HTR-8/SVneo (cell line): ENCODE measurements at regions not wholly inside any gene's neighbourhood (a gene's known extent, or its start where the extent isn't known, plus 50 kb on each side); places are given as distances from the start of the nearest gene placed in this dataset.
"Not testable (repeated sequence)": the region's sequence is repeated elsewhere in the genome, so short reads cannot be mapped to it uniquely, and the experiment has no call there.

Experiments used
- DNase-seq: peaks from one replicate; pipeline ENCODE4 v3.0.0; 2011; ENCODE audit warnings: low spot score, mixed read lengths; ENCODE audit not compliant: insufficient read length
- FAIRE-seq: peaks from 2 replicates; lab custom pipeline; 2011; peaks lifted over from hg19 to GRCh38; lab: Jason Lieb, UNC

- DNase-seq: no peak
Measured at GRCh38 chr2:128413718-128414341, 95.2 kb upstream of the HS6ST1 start.

GRCh38 chr2:128414351-128414750, 95.7 kb upstream of the HS6ST1 start:
- DNase-seq: no peak
- FAIRE-seq: no peak

More at GRCh38 chr2:128413718-128414341, 95.2 kb upstream of the HS6ST1 start:
- FAIRE-seq: no peak

GRCh38 chr2:128414946-128415778, 96.5 kb upstream of the HS6ST1 start:
- DNase-seq (no peak), FAIRE-seq (no peak)

- FAIRE-seq (no peak), DNase-seq (no peak)
Measured at GRCh38 chr2:128415779-128416061, 97.1 kb upstream of the HS6ST1 start.

GRCh38 chr2:128416109-128416785, 97.6 kb upstream of the HS6ST1 start:
- no peak for DNase-seq
- no peak for FAIRE-seq

GRCh38 chr2:128416806-128417205, 98.1 kb upstream of the HS6ST1 start:
- no peak for DNase-seq
- FAIRE-seq: no peak

- FAIRE-seq, DNase-seq: not testable (repeated sequence)
Measured at GRCh38 chr2:128417264-128417663, 98.6 kb upstream of the HS6ST1 start.

- DNase-seq: no peak
- no peak for FAIRE-seq
Measured at GRCh38 chr2:128420131-128420530, 101.5 kb upstream of the HS6ST1 start.

- FAIRE-seq: no peak
Measured at GRCh38 chr2:128420776-128421175, 102.1 kb upstream of the HS6ST1 start.

GRCh38 chr2:128421286-128421685, 102.6 kb upstream of the HS6ST1 start:
- DNase-seq (no peak), FAIRE-seq (no peak)

More at GRCh38 chr2:128420776-128421175, 102.1 kb upstream of the HS6ST1 start:
- DNase-seq: no peak

- FAIRE-seq: no peak
- DNase-seq: no peak
Measured at GRCh38 chr2:128421861-128422311, 103.2 kb upstream of the HS6ST1 start.

GRCh38 chr2:128422571-128422970, 103.9 kb upstream of the HS6ST1 start:
- DNase-seq (peak; percentile 28), FAIRE-seq (no peak)

- DNase-seq (no peak), FAIRE-seq (no peak)
Measured at GRCh38 chr2:128423788-128424165, 105.1 kb upstream of the HS6ST1 start.

GRCh38 chr2:128424406-128425171, 105.9 kb upstream of the HS6ST1 start:
- DNase-seq (no peak), FAIRE-seq (no peak)

- no peak for FAIRE-seq
- no peak for DNase-seq
Measured at GRCh38 chr2:128425216-128425615, 106.5 kb upstream of the HS6ST1 start.

GRCh38 chr2:128425731-128426620, 107.3 kb upstream of the HS6ST1 start:
- no peak for DNase-seq
- FAIRE-seq: no peak

- no peak for DNase-seq
- FAIRE-seq: no peak
Measured at GRCh38 chr2:128427413-128427755, 108.7 kb upstream of the HS6ST1 start.

GRCh38 chr2:128428415-128428814, 109.7 kb upstream of the HS6ST1 start:
- no peak for FAIRE-seq
- DNase-seq: no peak

- FAIRE-seq (no peak), DNase-seq (no peak)
Measured at GRCh38 chr2:128432423-128432822, 113.8 kb upstream of the HS6ST1 start.
